Activated T-helper 17 cell treated with anti-CD3 and anti-CD28 coated beads, Interleukin-2, amount 50 U/mL, for 72 hours (primary cell): ENCODE measurements at regions not wholly inside any gene's neighbourhood (a gene's known extent, or its start where the extent isn't known, plus 50 kb on each side); places are given as distances from the start of the nearest gene placed in this dataset.

ENCODE experiments used
- ATAC-seq: fragments of 150-1000 bp; cut with Tn5 transposase; replicated peaks from 2 replicates; pipeline ENCODE4 v1.10.0; 2021; ENCODE audit warnings: mild to moderate bottlenecking, moderate library complexity
- H3K27ac Mint-ChIP-seq: one replicate; pipeline ENCODE4 v1.8.0; 2022; ENCODE audit warnings: mixed read lengths
- H3K27me3 Mint-ChIP-seq: one replicate; pipeline ENCODE4 v1.8.0; 2022; ENCODE audit warnings: mixed read lengths
- H3K36me3 Mint-ChIP-seq: one replicate; pipeline ENCODE4 v1.8.0; 2022; ENCODE audit warnings: low read depth, mild to moderate bottlenecking, mixed read lengths
- H3K4me1 Mint-ChIP-seq: one replicate; pipeline ENCODE4 v1.8.0; 2022; ENCODE audit warnings: mixed read lengths
- H3K4me3 Mint-ChIP-seq: one replicate; pipeline ENCODE4 v1.8.0; 2022; ENCODE audit warnings: mild to moderate bottlenecking, mixed read lengths
- H3K9me3 Mint-ChIP-seq: one replicate; pipeline ENCODE4 v1.8.0; 2022; ENCODE audit warnings: mixed read lengths

DNA sequence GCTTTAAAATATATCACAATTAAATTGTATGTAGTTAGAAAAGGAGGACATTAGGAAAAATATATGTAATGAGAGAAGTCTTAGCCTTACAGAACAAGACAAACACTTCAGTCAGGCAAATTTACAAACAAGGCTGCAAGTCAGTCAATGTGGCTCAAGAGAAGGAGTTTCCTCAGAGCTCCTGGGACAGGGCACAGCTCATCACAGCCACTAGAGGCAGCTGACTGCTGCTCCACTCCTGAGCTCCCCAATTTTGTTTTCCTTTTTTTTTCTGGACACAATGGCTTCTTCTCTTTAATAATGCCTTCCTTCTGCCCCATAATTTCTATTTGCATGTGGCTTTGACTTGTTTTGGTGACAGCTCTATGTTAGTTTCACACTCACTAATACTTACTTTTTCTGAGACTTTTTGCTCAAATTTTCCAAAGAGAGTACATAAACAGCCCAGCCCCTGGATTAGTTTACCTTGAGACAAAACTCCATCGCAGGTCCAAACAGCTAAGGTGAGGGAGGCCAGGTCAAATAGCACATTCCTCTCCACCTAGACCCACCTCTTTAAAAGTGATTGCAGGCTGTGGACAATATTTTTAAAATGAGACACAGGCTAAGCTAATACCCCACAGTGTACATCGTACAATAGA is 850.4 kb upstream of the FRG1 start:
- Mint-ChIP-seq H3K4me1 (no peaks in the 10 kb centered on the region), H3K9me3 (peaks cover 4% of the 10 kb centered on the region), H3K4me3 (no peak overlapping the region), H3K36me3 (no peaks in the 10 kb centered on the region), H3K27me3 (no peaks in the 10 kb centered on the region), H3K27ac (no peak overlapping the region)
- no peak for ATAC-seq

- ATAC-seq = no peak
- H3K36me3 Mint-ChIP-seq = no peaks in the 10 kb centered on the region
- peaks cover 4% of the 10 kb centered on the region for H3K9me3 Mint-ChIP-seq
- H3K4me1 Mint-ChIP-seq = no peaks in the 10 kb centered on the region
- H3K4me3 Mint-ChIP-seq = no peak overlapping the region
- H3K27ac Mint-ChIP-seq = no peak overlapping the region
- no peaks in the 10 kb centered on the region for H3K27me3 Mint-ChIP-seq
Measured at GRCh38 chr4:189092581-189092980, 848.1 kb upstream of the FRG1 start.

- Mint-ChIP-seq H3K4me3 (no peak overlapping the region), H3K9me3 (no peaks in the 10 kb centered on the region), H3K27ac (no peak overlapping the region), H3K36me3 (no peaks in the 10 kb centered on the region), H3K27me3 (no peaks in the 10 kb centered on the region), H3K4me1 (no peaks in the 10 kb centered on the region)
- ATAC-seq = no peak
Measured at GRCh38 chr4:189096108-189096507, 844.6 kb upstream of the FRG1 start.

DNA sequence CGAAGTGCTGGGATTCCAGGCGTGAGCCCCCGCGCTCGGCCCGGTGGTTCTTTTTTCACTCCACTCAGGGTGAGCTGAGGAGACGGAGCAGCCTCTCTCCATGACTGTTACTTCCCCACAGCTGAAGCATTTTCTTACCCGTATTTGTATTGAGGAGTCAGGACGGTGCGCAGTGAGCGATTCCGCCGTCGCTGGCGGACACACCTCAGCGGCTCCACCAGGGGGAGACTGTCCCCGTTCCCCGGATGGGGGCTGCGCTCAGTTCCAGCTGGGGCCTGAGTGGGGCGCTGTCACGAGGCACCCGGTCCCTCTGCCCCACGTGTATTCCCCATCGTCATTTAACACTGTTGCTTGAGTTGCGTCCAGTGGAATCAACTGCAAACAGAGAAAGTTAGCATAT is 844.0 kb upstream of the FRG1 start:
- no peak overlapping the region for H3K4me3 Mint-ChIP-seq
- no peaks in the 10 kb centered on the region for H3K27me3 Mint-ChIP-seq
- no peaks in the 10 kb centered on the region for H3K9me3 Mint-ChIP-seq
- no peak for ATAC-seq
- no peak overlapping the region for H3K27ac Mint-ChIP-seq
- H3K4me1 Mint-ChIP-seq = no peaks in the 10 kb centered on the region
- H3K36me3 Mint-ChIP-seq = no peaks in the 10 kb centered on the region

DNA sequence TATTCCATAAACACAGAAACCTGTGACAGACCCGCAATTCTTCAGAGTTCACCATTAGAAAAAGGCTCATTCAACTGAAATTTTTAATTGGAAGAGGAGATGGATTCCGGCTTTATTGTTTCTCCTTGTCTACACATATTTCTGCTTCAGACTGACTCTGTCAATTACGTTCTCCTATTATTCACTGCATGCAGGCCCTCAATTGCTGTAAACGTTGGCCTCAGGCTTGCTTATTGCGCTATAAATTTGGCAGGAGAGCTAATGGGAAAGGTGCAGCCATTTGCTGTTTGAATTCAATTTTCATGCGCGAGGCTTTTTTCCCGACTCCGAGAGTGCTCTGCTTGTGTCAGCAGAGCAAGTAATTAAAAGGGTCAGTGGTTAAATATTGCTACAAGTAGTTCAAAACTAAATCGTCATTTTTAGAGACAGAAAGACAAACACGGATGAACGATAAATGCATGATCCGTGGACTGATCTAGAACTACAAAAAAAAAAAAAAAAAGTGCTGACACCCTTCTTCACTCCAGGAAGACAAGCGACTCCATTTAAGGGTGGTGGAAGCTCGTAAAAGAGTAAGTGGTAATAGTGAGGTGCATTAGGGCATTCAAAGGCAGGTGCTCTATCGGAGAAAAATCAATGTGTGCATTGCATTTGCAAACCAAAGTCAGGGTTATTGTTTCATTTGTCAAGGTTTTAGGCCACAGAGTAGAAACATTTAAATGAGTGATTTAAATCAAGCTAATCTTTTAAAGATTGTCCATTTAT is 841.6 kb upstream of the FRG1 start:
- Mint-ChIP-seq H3K9me3 (no peaks in the 10 kb centered on the region), H3K36me3 (no peaks in the 10 kb centered on the region), H3K27ac (no peak overlapping the region), H3K4me1 (no peaks in the 10 kb centered on the region), H3K27me3 (no peaks in the 10 kb centered on the region), H3K4me3 (no peak overlapping the region)
- no peak for ATAC-seq

- H3K9me3 Mint-ChIP-seq = peaks cover 6% of the 10 kb centered on the region
- ATAC-seq = no peak
- H3K27ac Mint-ChIP-seq = no peak overlapping the region
- H3K4me1 Mint-ChIP-seq = no peaks in the 10 kb centered on the region
- no peaks in the 10 kb centered on the region for H3K27me3 Mint-ChIP-seq
- H3K4me3 Mint-ChIP-seq = no peak overlapping the region
- H3K36me3 Mint-ChIP-seq = no peaks in the 10 kb centered on the region
Measured at GRCh38 chr4:189113389-189113888, 827.2 kb upstream of the FRG1 start.

DNA sequence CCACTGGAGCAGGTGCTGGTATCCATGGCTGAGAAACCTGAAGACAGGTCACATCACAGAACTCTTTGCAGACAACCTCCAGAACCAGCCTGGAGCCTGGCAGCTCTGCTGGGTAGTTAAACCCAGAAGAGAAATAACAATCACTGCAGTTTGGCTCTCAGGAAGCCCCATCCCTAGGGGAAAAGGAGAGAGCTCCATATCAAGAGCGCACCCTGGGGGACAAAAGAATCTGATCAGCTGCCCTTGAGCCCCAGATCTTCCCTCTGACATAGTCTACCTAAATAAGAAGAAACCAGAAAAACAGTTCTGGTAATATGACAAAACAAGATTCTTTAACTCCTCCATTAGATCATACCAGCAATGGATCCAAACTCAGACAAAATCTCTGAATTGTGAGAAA is 823.2 kb upstream of the FRG1 start:
- ATAC-seq = no peak
- Mint-ChIP-seq H3K27me3 (no peaks in the 10 kb centered on the region), H3K9me3 (peaks cover 15% of the 10 kb centered on the region), H3K27ac (no peak overlapping the region), H3K4me3 (no peak overlapping the region), H3K36me3 (no peaks in the 10 kb centered on the region), H3K4me1 (no peaks in the 10 kb centered on the region)

DNA sequence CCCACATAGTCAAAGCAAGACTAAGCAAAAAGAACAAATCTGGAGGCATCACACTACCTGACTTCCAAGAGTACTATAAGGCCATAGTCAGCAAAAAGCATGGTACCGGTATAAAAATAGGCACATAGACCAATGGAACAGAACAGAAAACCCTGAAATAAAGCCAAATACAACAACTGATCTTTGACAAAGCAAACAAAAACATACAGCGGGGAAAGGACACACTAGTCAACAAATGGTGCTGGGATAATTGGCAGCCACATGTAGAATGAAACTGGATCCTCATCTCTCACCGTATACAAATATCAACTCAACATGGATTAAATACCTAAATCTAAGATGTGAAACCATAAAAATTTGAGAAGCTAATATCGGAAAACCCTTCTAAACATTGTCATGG is 819.3 kb upstream of the FRG1 start:
- Mint-ChIP-seq H3K27me3 (no peaks in the 10 kb centered on the region), H3K4me3 (no peak overlapping the region), H3K4me1 (no peaks in the 10 kb centered on the region), H3K9me3 (peaks cover 13% of the 10 kb centered on the region), H3K27ac (no peak overlapping the region), H3K36me3 (no peaks in the 10 kb centered on the region)
- no peak for ATAC-seq

GRCh38 chr4:189124149-189124758 is 816.4 kb upstream of the FRG1 start:
- Mint-ChIP-seq H3K27ac (no peak overlapping the region), H3K27me3 (no peaks in the 10 kb centered on the region), H3K9me3 (peaks cover 13% of the 10 kb centered on the region), H3K36me3 (no peaks in the 10 kb centered on the region), H3K4me3 (no peak overlapping the region), H3K4me1 (no peaks in the 10 kb centered on the region)
- ATAC-seq = no peak

DNA sequence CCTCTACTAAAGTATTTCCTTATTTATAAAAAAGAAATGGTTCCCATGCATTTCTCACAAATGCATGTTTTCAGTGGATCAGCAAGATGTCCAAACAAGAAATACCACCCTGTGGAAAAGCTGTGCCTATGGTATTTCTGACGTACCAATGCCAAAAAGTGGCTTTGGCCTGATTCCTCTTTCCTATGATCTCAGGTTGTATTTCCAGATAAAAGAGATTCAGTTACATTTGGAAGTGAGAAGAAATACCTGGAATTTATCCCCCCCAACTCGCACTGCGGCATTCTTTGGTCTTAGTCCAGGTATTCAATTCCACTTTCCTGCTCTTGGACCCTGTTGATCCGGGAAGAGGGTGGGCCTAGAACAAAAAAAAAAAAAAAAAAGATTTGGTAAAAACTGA is 815.9 kb upstream of the FRG1 start:
- ATAC-seq = no peak
- Mint-ChIP-seq H3K4me1 (no peaks in the 10 kb centered on the region), H3K27me3 (no peaks in the 10 kb centered on the region), H3K36me3 (no peaks in the 10 kb centered on the region), H3K9me3 (peaks cover 13% of the 10 kb centered on the region), H3K4me3 (no peak overlapping the region), H3K27ac (no peak overlapping the region)

GRCh38 chr4:189126040-189126439 is 814.6 kb upstream of the FRG1 start:
- Mint-ChIP-seq H3K36me3 (no peaks in the 10 kb centered on the region), H3K4me1 (no peaks in the 10 kb centered on the region), H3K27me3 (no peaks in the 10 kb centered on the region), H3K9me3 (peaks cover 13% of the 10 kb centered on the region), H3K27ac (no peak overlapping the region), H3K4me3 (no peak overlapping the region)
- ATAC-seq = no peak

- H3K27me3 Mint-ChIP-seq = no peaks in the 10 kb centered on the region
- H3K4me3 Mint-ChIP-seq = no peak overlapping the region
- no peaks in the 10 kb centered on the region for H3K36me3 Mint-ChIP-seq
- peaks cover 13% of the 10 kb centered on the region for H3K9me3 Mint-ChIP-seq
- no peak for ATAC-seq
- H3K4me1 Mint-ChIP-seq = no peaks in the 10 kb centered on the region
- H3K27ac Mint-ChIP-seq = no peak overlapping the region
Measured at GRCh38 chr4:189128341-189128740, 812.3 kb upstream of the FRG1 start.

- H3K4me3 Mint-ChIP-seq = no peak overlapping the region
- H3K27ac Mint-ChIP-seq = no peak overlapping the region
- ATAC-seq = no peak
- no peaks in the 10 kb centered on the region for H3K27me3 Mint-ChIP-seq
- H3K4me1 Mint-ChIP-seq = no peaks in the 10 kb centered on the region
- H3K9me3 Mint-ChIP-seq = peaks cover 12% of the 10 kb centered on the region
- H3K36me3 Mint-ChIP-seq = no peaks in the 10 kb centered on the region
Measured at GRCh38 chr4:189129044-189129694, 811.5 kb upstream of the FRG1 start.

DNA sequence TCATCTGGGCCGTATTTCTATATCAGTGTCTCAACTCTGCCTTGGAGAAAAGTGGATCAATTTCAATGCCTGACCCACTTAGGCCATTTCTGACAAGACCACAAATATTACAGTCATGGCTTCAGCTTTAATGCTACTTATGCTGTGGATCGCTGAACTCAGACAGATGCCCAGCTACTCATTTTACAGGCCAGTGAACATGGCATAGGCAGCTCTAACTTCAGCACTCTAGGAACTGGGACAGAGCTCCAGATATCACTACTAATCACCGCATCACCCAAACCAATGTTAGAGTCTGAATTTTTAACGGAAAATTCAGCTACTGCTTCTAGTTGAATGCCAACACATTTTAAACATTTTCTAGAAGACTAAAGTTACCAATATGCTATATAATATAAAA is 809.6 kb upstream of the FRG1 start:
- Mint-ChIP-seq H3K4me1 (no peaks in the 10 kb centered on the region), H3K27ac (no peak overlapping the region), H3K4me3 (no peak overlapping the region), H3K27me3 (no peaks in the 10 kb centered on the region), H3K9me3 (peaks cover 16% of the 10 kb centered on the region), H3K36me3 (no peaks in the 10 kb centered on the region)
- no peak for ATAC-seq

DNA sequence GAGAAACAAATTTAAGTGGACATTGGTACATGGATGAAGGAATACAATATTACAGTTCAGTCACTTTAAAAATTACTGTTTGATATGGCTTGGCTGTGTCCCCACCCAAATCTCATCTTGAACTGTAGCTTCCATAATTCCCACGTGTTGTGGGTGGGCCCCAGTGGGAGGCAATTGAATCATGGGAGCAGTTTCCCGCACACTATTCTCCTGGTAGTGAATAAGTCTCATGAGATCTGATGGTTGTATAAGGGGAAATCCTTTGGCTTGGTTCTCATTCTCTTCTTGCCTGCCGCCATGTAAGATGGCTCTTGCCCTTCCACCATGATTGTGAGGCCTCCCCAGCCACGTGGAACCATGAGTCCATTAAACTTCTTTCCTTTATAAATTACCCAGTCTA is 804.2 kb upstream of the FRG1 start:
- Mint-ChIP-seq H3K4me1 (no peaks in the 10 kb centered on the region), H3K9me3 (peaks cover 12% of the 10 kb centered on the region), H3K27me3 (no peaks in the 10 kb centered on the region), H3K27ac (no peak overlapping the region), H3K4me3 (no peak overlapping the region), H3K36me3 (no peaks in the 10 kb centered on the region)
- no peak for ATAC-seq
